Stimulated activated CD4-positive, alpha-beta T cell treated with anti-CD3 and anti-CD28 coated beads, Interleukin-4, amount 100 ng/mL, for 24 hours (primary cell): ENCODE measurements at regions not wholly inside any gene's neighbourhood (a gene's known extent, or its start where the extent isn't known, plus 50 kb on each side); places are given as distances from the start of the nearest gene placed in this dataset.

Source experiments
- DNase-seq: peaks from one replicate; pipeline ENCODE4 v3.0.0-alpha.2; 2020

DNA sequence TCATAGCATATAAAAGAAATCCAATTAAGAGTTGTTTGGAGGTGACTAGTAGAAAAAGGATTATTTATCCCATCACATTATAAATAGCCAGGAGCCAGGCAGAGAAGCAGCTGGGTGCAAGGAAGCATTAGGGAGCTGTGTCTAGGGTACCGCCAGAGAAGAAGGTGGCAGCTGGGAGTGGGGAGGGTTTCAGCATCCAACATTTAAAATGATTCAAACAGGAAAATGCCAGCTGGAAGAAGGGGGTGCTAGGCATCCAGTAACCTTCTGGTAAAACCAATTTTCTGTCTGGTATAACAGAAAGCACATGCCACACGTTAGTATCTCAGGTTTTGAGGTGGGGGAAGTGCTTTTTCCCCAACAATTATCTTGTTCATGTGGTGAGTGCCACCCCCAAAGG, 452.4 kb downstream of the ZEB2 start:
- no peak for DNase-seq

DNA sequence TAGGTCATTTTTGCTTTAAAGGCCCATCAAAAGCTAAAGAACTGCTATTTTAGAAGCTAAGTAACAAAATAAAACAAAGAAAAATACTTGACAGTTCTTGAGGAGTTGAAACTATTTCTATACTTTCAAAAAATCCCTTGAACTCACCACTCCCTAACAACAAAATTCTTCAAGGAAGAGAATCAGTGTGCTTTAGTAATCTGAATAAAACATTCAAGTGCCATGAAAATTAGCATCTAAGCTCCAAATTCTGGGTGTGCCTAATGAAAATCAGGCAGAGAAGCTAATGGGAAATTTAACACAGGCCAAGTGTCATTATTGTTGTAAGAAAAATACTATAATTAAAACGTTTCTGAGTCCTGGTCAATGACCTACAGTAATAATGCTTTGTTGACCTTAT, 456.3 kb downstream of the ZEB2 start:
- DNase-seq: no peak

DNA sequence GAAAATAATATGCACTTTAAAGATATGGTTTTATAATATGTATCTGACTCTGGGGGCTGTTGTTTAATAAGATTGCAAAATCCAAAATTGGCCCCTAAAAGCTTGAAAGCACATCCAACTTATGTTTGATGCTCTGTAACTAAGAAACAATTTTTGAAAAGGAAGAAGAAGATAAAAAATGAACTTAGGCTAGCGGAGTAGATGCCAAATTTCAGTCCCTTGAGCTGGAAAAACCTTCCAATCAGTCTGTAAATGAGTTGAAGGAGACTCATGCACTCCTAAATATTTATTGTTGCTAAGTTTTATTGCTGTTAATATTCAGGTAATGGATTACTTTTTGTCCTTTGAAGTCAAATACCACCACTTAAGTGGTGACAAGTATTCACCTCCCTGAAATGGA, 465.0 kb downstream of the ZEB2 start:
- no peak for DNase-seq

DNA sequence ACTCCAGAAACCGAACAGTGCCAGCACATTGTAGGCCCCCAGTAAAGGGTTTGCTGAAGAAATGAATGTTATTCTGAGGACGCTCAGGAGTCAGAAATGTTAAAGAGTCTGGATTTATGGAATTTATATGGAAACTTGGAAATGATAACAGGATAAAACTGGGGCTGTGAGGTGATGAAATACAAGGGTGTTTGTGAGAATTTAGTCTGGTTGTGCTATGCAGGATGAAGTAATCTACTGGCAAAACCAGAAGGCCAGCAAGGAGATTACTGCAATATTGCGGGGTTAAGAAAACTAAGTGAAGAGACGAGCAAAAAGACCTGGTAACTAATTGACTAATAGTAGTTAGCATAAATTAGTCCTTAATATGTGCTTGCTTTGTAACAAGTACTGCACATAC, 467.8 kb downstream of the ZEB2 start:
- no peak for DNase-seq

DNA sequence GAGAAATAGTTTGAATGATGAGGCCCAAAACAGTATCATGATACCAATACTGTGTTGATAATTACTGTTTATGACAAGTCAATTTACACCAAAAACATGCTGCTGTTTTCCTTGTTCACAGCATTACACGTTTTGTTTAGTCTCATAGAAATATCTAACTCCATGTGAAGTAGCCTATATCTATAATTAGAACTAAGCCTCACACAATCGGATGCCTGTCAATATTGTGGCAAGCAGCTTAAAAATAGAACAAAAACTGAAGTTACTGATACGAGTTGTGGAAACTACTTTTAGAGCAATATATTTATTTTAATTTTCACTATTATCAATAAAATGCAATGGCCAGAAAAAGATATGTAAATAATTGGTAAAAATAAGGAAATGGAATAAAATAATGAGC, 470.8 kb downstream of the ZEB2 start:
- no peak for DNase-seq

DNA sequence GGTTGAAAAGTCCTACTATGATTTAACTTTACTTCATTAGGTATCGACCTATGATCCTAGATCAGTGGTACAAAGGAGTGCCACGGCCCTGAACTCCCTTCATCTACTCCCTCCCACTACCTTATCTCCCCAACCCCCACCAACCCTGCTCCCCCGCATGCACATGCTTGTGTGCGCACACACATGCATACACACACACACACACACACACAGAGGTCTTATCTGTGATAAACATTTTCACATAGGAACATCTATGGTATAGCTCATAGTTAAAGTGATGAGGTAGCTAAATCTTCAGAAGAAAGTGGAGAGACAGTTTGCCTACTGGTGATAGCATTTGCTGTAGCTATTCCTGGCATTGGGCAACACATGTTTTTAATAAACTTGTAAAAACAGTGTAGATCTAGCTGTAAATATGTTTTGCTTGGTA, 471.3 kb downstream of the ZEB2 start:
- DNase-seq: no peak

DNA sequence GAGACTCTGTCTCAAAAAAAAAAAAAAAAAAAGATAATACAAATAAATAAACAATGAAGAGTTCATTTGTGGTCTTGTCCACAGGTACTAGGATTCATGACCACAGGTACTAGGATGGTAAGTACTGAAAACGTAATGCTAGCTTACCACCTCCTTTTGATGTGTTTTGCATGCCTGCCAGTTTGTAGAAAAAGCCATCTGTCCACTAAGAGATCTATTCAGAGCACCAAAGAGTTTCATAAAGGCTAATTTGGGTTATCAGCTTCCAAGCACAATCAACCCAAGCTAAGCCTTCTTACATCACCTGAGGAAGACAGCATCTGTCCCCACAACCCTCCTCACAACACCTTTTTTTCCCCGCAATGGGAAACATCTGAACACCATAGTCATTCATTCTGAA, 477.2 kb downstream of the ZEB2 start:
- no peak for DNase-seq

DNA sequence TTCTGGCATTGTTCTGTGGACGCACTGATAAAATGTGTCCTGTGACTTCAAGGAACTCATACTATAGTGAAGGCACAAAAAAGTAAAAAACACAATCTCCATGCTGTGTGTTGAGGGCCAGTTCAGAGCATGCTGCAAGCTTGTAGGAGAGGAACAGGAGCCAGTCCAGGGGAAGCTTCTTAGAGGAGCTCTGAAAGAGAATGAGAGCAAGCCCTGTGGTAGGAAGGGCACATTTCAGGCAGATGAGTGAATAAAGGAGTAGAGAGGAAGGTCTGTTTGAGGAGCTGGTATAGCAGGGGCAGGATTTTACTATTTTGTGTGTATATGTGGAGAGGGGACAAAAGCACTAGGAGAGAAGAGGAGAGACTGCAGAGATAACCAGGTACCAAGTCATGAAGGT, 478.3 kb downstream of the ZEB2 start:
- DNase-seq: no peak

DNA sequence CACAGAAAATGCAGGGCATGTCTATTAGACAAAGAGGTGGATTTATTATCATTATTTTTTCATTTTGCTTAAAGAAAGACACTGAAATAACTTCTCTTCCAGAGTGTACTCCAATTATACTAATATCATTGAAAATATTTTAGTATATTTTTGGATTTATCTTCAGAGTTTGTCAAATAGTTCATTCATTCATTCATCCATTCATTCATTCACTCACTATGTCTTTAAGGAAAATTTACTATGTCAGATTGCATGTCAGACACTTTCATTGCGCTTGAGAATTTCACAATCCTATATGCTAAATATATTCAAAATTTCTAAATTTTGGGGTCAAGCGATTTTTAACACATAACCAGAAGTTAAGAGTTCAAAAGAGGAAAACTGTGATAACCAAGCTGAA, 479.1 kb downstream of the ZEB2 start:
- DNase-seq: no peak

DNA sequence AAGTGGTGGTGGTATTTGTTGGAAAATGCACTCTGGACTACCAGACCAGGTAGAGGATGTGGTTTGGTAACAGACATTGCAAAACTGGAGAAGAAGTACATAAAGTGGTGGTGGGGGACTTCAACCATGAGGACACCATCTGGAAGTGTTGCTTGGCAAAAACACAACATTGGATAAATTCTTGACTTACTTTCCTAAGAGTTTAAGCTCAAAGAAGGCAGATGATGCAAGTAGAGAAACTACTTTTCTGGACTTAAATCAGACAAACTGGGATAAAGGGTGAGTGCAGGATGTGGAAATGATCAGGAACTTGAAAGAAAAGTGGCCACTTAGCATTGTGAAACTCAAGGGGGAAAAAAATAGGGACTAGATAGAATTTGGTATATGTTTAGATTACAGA, 487.4 kb downstream of the ZEB2 start:
- DNase-seq: no peak

DNA sequence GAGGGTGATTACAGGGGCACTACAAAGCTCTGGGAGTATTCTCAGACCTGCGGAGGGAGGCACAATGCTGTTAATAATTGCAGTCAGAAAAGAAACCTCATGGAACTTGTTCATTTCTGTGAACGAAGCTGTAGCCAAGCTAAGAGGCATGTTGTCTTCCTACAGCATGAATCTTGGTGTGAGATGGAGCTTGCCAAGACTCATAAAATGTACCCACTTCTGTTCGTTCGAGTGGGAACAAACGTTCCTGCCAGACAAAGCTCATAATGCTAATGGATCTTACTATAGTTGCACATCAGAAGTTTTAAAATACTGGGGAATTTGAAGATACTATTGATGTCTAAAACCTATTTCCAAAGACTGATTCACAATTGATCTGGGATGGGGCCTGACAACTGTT, 489.1 kb downstream of the ZEB2 start:
- DNase-seq: no peak

DNA sequence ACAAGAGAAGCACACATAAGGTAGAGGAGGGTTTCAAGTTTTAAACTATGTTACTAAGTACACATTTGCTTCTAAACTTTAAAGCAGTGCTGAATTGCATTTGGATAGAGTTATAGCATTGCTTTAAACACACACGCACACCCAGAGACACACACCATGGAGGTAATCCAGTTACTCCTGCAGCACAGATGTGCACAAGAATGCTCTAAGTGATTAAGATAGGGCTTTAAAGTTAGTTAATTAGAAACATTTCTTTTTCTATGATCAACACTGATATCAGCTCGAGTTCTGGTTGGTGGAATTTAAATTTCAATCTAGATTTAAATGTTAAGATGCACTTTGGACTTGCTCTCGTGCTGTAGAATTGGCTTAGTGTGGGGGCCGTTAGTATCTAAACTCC, 492.3 kb downstream of the ZEB2 start:
- DNase-seq: no peak

DNA sequence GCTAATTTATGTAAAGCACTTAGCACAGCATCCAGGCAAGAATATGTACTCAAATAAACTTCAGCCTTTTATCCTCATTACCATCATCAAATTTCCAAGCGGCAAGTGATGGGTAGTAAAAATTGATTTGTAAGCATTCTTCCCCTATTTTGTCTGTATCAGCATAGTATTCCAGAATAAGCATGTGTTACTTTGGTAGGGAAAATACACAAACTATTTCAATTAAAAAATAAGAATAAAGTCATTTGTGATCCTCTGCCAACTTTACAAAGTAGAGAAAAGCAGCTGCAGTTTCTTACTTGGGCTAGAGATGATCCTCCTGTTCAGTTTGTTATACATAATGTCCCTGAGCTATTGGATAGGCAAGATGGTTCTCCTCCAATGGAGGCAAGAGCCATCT, 493.2 kb downstream of the ZEB2 start:
- DNase-seq: no peak

DNA sequence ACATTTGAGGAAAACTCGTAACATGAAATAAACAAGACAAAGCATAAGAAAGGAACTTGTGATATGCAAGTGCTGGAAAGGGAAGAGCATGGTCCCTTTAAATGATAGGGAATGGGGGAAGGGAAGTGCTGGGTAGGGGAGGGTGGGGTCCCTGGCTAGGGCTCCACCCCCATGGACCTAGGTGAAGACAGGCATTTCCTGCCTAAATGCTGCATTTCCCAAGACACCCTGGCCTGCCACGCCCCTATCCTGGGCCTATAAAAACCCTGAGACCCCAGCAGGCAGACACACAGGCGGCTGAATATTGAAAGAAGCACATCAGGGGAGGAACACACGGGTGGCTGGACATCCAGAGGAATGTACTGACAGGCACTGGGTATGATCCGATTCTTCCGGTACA, 499.9 kb downstream of the ZEB2 start:
- DNase-seq: no peak

DNA sequence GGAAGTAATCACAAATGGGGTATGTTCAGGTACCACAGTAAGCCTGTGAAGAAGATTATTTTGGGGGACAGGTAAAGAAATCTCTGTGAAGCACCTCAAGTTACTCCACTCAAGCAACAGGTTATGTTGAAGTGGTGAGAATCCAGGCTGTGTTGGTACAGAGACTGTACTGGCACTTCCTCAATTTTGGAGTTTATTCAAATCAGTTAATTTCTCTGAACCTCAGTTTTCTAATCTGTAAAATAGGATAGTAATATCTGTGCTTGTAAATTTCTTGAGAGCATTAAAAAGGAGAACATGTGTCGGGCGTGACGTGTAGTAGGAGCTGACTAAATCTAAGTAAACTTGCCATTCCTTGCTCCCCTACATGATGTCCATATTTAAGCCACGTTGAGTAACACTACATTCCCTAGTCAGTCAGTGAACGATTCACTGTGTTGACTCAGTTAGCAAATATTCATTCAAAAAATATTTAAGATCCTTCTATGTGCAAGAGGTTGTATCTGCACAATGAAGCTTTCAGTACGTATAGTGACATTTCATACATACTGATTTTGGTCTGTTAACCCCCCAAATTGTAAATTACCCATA, 504.2 kb downstream of the ZEB2 start:
- DNase-seq: no peak

DNA sequence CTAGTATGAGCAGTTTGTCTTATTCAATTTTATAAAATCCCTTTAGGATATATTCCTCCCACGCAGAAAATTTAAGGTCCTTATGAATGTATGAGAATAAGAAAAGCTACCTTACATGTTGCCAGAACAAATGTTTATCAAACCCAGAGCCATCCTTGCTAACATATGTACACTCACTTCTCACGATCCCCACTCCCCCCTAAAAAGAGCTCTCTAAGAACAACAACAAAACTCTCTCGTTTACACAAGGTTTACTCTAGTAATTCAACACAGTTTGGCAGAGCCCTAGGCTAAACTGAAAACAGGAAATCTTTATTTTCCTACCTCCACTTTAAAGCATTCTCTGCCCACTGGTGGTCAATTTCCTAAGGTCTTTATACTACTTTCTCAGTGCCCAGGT, 504.9 kb downstream of the ZEB2 start:
- no peak for DNase-seq

DNA sequence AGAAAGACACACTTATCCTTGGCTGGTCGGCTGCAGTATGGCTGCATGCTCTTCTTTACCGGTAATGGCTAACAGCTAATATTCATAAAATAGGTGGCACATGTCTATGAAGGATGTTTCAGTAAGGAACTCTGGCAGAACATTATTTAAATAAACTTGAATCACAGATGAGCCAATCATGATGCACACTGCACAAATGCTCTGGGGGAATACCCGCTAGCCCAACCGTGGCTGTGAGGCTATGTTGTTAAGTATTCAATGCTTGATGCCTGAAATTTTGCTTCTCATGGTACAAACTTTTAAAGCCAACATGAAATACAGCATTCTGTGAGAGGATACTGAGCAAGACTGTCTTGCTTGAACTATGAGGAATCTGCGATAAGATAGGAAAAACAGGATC, 505.8 kb downstream of the ZEB2 start:
- DNase-seq: no peak

DNA sequence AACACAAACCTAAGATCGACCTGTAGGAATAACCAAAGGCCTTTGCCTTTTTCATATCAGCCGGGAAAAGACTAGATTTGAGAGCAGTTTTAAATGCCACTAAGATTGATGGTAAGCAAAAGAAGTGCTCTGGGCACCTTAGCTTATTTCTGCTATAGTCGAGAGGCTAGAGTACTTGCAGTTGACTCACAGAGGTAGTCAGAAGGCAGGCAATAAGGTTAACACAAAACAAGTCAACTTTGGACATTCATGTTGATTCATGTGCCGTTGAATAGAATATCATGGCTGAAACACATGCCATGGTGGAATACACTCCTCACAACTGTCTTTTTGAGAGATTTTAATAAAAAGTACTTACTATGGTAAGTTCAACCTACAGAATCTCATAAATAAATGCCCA, 507.6 kb downstream of the ZEB2 start:
- no peak for DNase-seq

DNA sequence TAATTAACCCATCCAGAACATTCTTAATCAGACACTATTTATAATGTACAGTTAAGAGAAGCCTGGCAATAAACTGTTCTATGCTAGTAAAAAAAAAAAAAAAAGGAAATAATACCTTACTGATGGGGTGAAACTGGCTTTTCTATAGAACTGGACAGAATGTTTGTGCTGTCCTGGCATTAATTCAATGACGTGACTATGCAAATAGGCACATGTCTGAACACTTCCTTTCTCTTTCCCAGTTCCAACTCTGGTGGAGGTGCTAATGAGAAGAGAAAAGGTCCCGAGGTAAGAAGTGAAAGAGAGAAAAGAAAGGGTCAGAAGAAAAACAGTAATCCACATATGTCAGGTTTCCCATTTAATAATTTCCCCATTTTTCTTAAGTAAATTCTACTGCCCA, 508.4 kb downstream of the ZEB2 start:
- DNase-seq: no peak

DNA sequence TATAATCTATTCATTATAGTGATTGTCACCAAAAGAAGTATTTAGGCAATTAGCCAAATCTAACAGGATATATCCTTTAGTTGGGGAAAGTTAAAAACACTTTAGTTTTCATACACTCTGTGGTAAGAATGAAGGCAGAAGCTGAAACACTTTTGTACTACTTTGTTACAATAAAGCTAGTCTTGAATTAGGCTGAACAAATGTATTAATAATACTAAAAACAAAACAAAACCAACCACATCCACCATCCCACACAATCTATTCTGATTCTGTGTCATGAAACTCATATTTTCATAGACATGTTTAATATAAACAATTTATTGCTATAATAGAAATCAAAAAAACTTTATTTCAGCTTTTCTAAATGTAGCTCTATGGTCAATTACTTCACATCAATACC, 508.8 kb downstream of the ZEB2 start:
- no peak for DNase-seq

DNA sequence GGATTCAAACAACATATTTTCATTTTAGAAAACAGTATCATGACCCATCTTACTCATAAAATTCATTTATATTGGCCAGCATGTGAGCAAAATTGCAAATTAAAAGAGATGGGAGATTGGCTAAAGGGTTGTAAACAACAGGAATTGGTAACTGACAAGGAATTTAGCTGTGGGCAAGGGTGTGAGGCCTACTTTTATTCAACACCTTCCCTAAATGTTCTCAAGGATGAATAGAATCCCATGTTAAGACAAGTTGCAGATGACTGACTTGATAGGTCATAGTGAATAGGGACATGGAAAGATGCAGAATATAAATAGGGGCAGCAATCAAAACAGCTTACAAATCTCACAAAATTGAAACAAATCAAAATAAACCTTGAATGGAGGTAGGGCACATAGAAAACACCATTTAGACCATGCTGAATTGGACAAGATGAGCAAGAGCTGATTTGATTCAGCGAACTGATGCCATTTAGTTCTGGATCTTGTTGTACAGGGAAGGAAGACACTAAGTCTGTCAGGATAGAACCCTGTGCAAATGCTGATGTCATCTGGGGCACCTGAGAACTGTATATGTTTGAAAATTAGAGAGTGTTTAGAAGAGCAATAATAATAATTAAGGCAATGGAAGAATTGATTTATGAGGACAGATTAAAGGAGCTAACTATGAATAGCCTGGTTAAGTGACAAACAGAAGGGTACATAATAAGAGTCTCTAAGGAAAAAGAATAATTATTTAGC, 509.7 kb downstream of the ZEB2 start:
- no peak for DNase-seq

DNA sequence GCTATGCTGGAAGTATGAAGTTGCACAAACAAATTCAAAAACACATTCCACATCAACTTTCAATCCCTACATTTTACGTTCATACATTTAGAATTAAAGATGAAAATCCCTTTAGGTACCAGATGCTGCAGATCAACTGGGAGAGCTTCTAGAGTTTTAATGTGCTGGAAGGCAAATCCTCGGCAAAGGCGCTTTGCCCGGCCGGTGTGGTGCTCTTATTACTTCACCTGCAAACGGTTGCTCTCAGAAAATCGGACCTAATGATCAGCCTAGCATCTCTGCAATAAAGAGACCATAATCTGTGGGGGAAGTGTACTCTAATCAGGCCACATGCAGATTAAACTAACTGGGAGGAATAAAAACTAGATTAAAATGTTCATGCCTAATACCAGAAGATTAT, 513.8 kb downstream of the ZEB2 start:
- DNase-seq: no peak

DNA sequence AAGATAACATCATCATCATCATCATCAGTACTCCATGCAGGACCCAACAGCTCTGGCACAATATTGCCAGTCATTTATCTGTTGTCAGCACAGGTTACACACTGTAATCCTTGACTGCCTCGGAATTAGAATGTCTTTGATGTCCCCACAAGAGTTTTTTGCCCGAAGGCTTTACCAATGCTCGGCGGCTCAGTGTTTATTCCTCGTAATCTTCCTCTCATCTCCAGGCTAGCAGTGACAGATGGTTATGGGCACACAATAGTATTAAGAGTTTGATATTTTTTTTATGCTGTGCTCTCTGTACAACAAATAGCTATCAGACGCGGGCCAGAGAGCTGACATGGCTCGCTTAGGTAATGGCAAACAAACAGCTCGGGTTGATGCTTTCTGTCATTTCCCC, 515.2 kb downstream of the ZEB2 start:
- no peak for DNase-seq

DNA sequence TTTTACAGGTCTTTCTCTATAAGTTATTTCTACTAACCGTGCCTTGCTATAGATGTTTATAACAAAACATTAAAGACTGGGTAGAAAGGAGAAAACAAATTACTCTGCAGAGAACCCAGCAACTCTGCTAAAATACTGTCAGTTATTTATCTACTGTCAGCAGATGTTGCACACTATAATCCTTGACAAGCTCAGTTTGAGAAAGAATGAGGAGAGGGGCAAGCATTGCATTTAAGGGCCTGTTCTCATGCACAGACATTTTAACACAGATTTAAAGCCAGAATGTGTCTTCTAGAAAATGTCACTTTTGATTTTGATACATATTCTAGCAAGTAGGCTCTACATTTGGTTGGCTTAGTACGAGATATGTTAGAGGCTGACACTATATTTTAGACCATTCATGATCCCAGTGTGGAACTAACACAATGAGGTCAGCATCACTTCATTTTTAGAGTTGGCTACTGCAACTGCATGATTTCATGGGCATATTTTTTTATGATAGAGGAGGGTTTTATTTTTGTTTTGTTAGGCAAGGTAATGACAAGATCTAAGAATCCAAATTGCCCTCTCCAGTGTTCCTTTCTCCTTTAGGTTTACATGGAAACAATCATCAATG, 516.4 kb downstream of the ZEB2 start:
- no peak for DNase-seq

DNA sequence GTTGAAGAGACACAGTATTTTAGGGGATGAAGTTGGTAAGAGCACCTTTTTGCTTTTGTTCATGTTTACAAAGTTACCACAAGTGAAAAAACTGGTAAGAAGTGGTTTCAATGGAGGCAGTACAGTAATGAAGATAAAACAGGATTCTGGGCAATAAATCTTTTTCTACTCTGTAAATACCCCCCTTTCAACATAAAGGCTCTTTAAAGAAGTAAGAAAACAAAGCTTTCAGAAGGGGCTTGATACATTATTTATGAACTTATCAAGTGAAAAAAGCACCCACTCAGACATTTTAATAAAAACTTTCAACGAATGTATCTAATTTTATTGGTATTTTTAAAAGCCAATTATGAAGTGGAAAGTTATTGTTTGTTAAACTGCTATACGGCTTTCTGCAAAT, 522.9 kb downstream of the ZEB2 start:
- no peak for DNase-seq
